ENCODE measurements at regions not wholly inside any gene's neighbourhood (a gene's known extent, or its start where the extent isn't known, plus 50 kb on each side); places are given as distances from the start of the nearest gene placed in this dataset.

DNA sequence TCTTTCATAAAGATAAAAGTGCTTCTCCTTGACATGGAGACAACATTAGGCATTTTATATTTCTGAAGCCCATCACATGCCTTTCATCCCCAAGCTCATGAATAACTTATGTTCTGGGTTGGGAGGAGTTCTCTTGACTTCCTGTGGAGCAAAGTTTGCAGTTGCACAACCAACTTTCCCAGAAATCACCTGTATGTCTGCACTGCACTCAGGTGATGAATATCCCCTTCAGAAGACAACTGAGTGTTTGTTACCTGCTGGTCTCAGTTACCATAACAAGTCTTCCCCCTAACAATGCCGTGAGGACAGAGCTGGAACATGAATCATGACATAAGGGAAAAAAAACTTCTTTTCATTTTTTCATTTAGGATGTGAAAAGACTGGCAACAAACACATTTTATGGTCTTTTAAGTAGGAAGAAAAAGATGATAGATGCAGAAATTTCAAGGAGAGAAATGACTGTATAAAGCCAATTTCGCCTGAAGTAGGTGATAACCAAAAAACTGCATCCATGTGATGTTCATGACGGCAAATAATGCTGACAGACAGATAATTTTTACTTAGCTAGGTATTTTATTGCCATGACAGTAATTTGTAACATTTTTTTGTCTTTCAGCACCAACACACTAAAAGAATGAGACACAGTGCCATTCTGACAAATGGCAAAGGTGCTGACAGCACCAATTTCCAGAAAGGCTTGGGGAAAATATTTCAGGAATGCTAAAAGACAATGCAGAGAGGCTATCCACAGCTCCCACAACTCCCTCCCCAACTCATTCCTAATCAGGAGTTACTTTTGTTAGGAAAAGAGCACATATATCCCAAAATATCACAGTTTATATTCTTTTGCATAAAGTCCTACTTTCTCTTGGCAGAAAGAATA lies 656.3 kb downstream of the PRELID2 start:
- TF ChIP-seq, protein P1, sequence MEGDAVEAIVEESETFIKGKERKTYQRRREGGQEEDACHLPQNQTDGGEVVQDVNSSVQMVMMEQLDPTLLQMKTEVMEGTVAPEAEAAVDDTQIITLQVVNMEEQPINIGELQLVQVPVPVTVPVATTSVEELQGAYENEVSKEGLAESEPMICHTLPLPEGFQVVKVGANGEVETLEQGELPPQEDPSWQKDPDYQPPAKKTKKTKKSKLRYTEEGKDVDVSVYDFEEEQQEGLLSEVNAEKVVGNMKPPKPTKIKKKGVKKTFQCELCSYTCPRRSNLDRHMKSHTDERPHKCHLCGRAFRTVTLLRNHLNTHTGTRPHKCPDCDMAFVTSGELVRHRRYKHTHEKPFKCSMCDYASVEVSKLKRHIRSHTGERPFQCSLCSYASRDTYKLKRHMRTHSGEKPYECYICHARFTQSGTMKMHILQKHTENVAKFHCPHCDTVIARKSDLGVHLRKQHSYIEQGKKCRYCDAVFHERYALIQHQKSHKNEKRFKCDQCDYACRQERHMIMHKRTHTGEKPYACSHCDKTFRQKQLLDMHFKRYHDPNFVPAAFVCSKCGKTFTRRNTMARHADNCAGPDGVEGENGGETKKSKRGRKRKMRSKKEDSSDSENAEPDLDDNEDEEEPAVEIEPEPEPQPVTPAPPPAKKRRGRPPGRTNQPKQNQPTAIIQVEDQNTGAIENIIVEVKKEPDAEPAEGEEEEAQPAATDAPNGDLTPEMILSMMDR (IDR thresholded peaks at IDR 0.05) = no peak
- Histone ChIP-seq H3K4me1 (ENCODE audit: low read depth) (no peaks in the 10 kb centered on the region), H3K9me3 (no peaks in the 10 kb centered on the region), H3K4me3 (no peak overlapping the region), H3K36me3 (ENCODE audit: low read depth) (no peaks in the 10 kb centered on the region)
- intact Hi-C loops (cut with DNase I, micrococcal nuclease) = no loop called here
- DNase-seq (no peak), ATAC-seq (no peak)

DNA sequence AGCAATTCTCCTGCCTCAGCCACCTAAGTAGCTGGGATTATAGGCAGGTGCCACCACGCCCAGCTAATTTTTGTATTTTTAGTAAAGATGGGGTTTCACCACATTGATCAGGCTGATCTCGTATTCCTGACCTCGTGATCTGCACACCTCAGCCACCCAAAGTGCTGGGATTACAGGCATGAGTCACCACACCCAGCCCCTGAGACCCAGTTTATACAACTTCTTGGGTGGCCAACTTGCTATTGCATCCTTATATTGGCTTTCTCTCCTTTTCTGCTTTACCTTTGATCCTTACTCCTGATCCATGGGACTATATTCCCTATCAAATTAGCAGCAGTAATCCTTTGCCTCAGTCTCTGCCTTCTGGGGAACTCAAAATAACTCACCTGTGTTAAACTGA lies 659.1 kb downstream of the PRELID2 start:
- intact Hi-C loops (cut with DNase I, micrococcal nuclease) = no loop called here
- H3K9me3 ChIP-seq = no peaks in the 10 kb centered on the region
- H3K4me1 ChIP-seq (ENCODE audit: low read depth) = no peaks in the 10 kb centered on the region
- TF ChIP-seq, protein P1 (IDR thresholded peaks at IDR 0.05) = no peak
- DNase-seq (no peak), ATAC-seq (no peak)
- H3K36me3 ChIP-seq (ENCODE audit: low read depth) = no peaks in the 10 kb centered on the region
- H3K4me3 ChIP-seq = no peak overlapping the region

DNA sequence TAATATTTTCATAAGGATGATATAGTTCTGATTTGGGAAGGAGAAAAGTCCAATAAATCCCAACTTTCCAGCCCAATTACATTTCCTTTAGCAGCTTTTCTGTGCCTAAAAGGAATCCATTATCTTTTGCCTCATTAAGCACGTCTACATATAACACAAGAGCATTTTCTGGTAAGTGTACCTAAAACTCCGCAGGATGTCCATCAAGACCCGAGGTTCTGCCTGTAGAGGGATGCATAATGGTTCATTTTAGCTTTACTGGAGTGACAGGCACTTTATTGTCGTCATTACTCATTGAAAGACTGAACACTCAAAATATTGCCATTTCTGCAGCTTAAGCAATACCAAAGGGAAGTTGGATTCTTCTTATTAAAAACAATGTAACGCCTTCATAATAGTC lies 669.0 kb downstream of the PRELID2 start:
- intact Hi-C loops (cut with DNase I, micrococcal nuclease) = no loop called here
- no peaks in the 10 kb centered on the region for H3K9me3 ChIP-seq
- TF ChIP-seq, protein P1 (IDR thresholded peaks at IDR 0.05) = no peak
- ATAC-seq = no peak
- no peaks in the 10 kb centered on the region for H3K4me1 ChIP-seq (ENCODE audit: low read depth)
- DNase-seq = no peak
- no peak overlapping the region for H3K4me3 ChIP-seq
- no peaks in the 10 kb centered on the region for H3K36me3 ChIP-seq (ENCODE audit: low read depth)

DNA sequence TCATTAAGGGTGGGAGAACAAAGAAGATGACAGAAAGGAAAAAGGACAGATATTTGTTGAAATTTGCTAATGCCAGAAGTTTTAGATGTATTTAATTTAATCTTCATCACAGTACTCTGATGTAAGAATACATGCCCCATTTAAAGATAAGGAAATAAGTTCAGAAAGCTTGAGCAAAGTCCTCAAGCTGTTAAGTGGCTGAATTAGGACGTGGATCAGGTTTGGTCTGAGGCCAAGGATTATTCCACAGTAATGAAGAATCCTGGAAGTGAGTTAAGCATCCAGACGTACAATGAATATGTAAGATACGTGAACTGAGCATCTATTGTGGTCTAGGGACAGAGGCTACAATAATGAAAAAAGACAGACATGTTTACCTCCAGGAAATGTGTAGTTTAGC lies 671.3 kb downstream of the PRELID2 start:
- intact Hi-C loops (cut with DNase I, micrococcal nuclease) = no loop called here
- H3K4me3 ChIP-seq = no peak overlapping the region
- no peaks in the 10 kb centered on the region for H3K36me3 ChIP-seq (ENCODE audit: low read depth)
- ATAC-seq (no peak), DNase-seq (no peak)
- TF ChIP-seq, protein P1 (IDR thresholded peaks at IDR 0.05) = no peak
- no peaks in the 10 kb centered on the region for H3K4me1 ChIP-seq (ENCODE audit: low read depth)
- H3K9me3 ChIP-seq = no peaks in the 10 kb centered on the region

DNA sequence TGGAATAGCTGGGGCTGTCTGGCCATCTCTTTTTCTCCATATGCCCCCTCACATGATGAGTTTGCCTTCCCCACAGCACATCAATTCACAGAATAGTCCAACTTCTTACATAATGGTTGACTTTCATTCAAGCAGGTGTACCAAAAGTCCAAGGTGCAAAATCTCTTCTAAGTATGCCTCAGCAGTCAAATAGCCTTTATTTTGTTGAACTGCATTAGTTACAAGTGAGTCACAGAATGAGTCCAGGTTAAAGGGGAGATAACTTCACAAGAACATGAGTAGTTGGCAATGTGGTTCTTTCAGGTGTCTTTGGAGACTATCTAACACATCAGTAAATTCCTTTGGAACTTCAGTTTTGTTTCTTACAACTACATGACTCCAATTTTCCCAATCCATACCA lies 672.5 kb downstream of the PRELID2 start:
- ATAC-seq = no peak
- intact Hi-C loops (cut with DNase I, micrococcal nuclease) = no loop called here

More for the DNA sequence above, 672.5 kb downstream of the PRELID2 start:
- Histone ChIP-seq H3K4me1 (ENCODE audit: low read depth) (no peaks in the 10 kb centered on the region), H3K36me3 (ENCODE audit: low read depth) (no peaks in the 10 kb centered on the region), H3K4me3 (no peak overlapping the region), H3K9me3 (no peaks in the 10 kb centered on the region)
- DNase-seq = no peak
- TF ChIP-seq, protein P1 (IDR thresholded peaks at IDR 0.05) = no peak
